GM10248 (cell line): ENCODE measurements at regions not wholly inside any gene's neighbourhood (a gene's known extent, or its start where the extent isn't known, plus 50 kb on each side); places are given as distances from the start of the nearest gene placed in this dataset.

Experiments used
- CTCF ChIA-PET: fragments of 300-600 bp; sonication (Branson Sonifier 250); formaldehyde crosslinking; extraction: SDS; loops from one replicate; lab custom pipeline; 2021; ENCODE audit warnings: antibody characterized with exemption; lab: Yijun Ruan, JAX
- POLR2A ChIA-PET: fragments of 350-650 bp; sonication (Branson Sonifier 250); formaldehyde crosslinking; extraction: SDS; loops from one replicate; lab custom pipeline; 2020; ENCODE audit warnings: antibody characterized with exemption; lab: Yijun Ruan, JAX
- DNase-seq: peaks from one replicate; pipeline ENCODE4 v3.0.0; 2012; ENCODE audit errors: extremely low spot score
- CTCF ChIP-seq: IDR thresholded peaks from 2 replicates; pipeline ENCODE4 v1.5.1; 2012; ENCODE audit warnings: mild to moderate bottlenecking, low read depth; ENCODE audit errors: extremely low read depth, missing control alignments, control extremely low read depth

GRCh38 chr4:82046796-82047195 lies 327.0 kb downstream of the HNRNPD start:
- no peak for DNase-seq
- ChIA-PET CTCF (interaction anchor here (1.3 to 1.4 kb wide), 2 partner anchors 15 to 19 kb away, joined by 3 to 4 read pairs; no protein-coding TSS in a partner anchor), POLR2A (no interaction called here)
- no peak for TF ChIP-seq CTCF

- TF ChIP-seq CTCF = no peak
- ChIA-PET POLR2A (no interaction called here), CTCF (interaction anchor here (0.9 kb wide), 1 partner anchor 578 kb away, joined by 3 read pairs; no protein-coding TSS in a partner anchor)
- no peak for DNase-seq
These were observed 328.5 kb downstream of the HNRNPD start for GRCh38 chr4:82045267-82045666.

GRCh38 chr4:82044141-82044993 lies 329.4 kb downstream of the HNRNPD start:
- no peak for TF ChIP-seq CTCF
- POLR2A ChIA-PET = no interaction called here
- DNase-seq = no peak

GRCh38 chr4:82043809-82044137 lies 330.0 kb downstream of the HNRNPD start:
- CTCF ChIA-PET = interaction anchor here (1.2 kb wide), 1 partner anchor 10 kb away, joined by 3 read pairs; no protein-coding TSS in a partner anchor
- no peak for DNase-seq
- TF ChIP-seq CTCF = no peak
- POLR2A ChIA-PET = no interaction called here

More at GRCh38 chr4:82044141-82044993, 329.4 kb downstream of the HNRNPD start:
- CTCF ChIA-PET = interaction anchor here (0.9 to 1.2 kb wide), 2 partner anchors 10 to 577 kb away, joined by 3 read pairs; no protein-coding TSS in a partner anchor

- no peak for TF ChIP-seq CTCF
- ChIA-PET POLR2A (no interaction called here), CTCF (interaction anchor here (1.2 kb wide), 1 partner anchor 11 kb away, joined by 3 read pairs; no protein-coding TSS in a partner anchor)
- no peak for DNase-seq
These were observed 330.5 kb downstream of the HNRNPD start for GRCh38 chr4:82043081-82043808.

- CTCF ChIA-PET = interaction anchor here (1.1 kb wide), 1 partner anchor 24 kb away, joined by 3 read pairs; no protein-coding TSS in a partner anchor
- no peak for TF ChIP-seq CTCF
These were observed 331.7 kb downstream of the HNRNPD start for GRCh38 chr4:82042042-82042441.

More at GRCh38 chr4:82042042-82042441, 331.7 kb downstream of the HNRNPD start:
- DNase-seq = no peak
- POLR2A ChIA-PET = no interaction called here
